GM10266 (cell line): ENCODE measurements at regions not wholly inside any gene's neighbourhood (a gene's known extent, or its start where the extent isn't known, plus 50 kb on each side); places are given as distances from the start of the nearest gene placed in this dataset.

ENCODE experiments used
- DNase-seq: peaks from one replicate; pipeline ENCODE4 v3.0.0; 2012; ENCODE audit errors: extremely low spot score
- CTCF ChIP-seq: IDR thresholded peaks from 2 replicates; pipeline ENCODE4 v1.5.1; 2012; ENCODE audit warnings: mild to moderate bottlenecking, low read depth; ENCODE audit not compliant: control insufficient read depth, insufficient read depth; ENCODE audit errors: missing control alignments

GRCh38 chr14:22024137-22024536, 350.5 kb upstream of the OR4E1 start:
- TF ChIP-seq CTCF = no peak
- no peak for DNase-seq

DNA sequence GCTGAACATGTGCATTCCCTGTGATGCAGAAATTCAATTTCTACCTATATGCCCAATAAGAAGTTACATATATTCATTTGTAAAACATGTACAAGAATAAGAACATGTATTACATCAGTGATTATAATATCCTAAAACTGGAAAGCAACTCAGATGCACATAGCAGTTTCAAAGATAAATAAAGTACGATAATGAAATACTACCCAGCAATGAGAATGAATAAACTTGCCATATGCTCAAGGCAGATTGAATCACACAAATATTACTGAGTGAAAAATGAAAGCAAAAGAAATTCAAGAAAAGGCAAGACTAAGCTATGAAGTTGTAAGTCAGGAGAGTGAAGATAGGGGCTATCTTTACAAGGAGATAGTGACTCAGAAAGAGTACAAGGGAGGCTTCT, 345.3 kb upstream of the OR4E1 start:
- no peak for TF ChIP-seq CTCF
- no peak for DNase-seq

GRCh38 chr14:22012452-22012851, 338.8 kb upstream of the OR4E1 start:
- no peak for TF ChIP-seq CTCF
- DNase-seq = no peak

GRCh38 chr14:22011253-22011642, 337.6 kb upstream of the OR4E1 start:
- TF ChIP-seq CTCF = no peak
- DNase-seq = no peak

DNA sequence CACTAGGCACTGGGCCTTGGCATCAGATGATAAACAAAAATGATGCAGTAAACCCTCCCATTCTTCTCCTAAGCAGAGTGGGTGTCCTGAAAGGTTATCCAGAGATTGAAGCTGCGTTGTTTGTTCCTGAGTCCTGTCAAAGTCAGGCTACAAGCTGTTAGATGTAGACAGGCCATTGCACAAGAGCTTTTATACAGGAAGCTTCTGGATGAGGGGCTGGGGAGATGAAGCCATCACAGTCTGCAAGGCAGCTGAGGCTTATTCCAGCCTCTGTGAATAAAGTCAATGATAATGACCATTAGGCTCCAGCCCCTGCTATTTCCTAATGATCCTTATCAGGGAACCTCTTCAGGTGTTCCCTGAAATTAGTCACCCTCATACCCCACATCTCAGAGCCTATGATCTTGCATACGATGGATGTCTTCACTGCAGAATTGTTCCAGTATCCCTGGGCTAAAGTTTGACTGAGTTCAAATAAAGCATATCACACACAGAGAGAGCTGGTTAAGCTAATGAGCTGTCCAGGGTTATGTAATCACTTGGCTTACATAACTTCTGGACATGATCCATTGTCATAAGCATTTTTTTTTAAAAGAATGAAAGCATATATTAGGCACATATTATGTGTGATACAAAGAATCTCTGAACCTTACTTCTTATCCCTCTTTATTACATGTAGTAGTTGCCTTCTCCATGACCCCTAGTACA, 337.1 kb upstream of the OR4E1 start:
- DNase-seq = no peak
- no peak for TF ChIP-seq CTCF

DNA sequence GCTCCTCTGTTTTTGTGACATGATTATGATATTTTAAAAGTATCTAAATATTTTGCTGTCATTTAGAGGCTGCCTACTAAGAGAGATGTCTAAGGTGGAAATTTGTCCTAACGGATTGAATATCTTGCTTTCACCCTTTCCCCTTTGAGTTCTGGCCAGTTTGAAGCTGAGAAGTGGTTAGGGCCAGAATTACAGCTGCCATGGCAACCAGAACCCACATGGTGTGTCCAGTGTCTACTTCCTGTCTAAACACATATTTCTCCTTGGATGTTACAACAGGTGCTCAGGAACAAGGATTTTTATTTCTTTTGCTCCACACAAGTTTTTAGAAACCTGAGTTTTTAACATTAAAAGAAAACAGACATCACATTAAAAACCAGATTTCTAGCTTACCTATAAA, 335.1 kb upstream of the OR4E1 start:
- DNase-seq = no peak
- TF ChIP-seq CTCF = no peak

- no peak for TF ChIP-seq CTCF
- no peak for DNase-seq
Measured at GRCh38 chr14:22007784-22008412, 334.3 kb upstream of the OR4E1 start.
